H54 (cell line): ENCODE measurements at regions not wholly inside any gene's neighbourhood (a gene's known extent, or its start where the extent isn't known, plus 50 kb on each side); places are given as distances from the start of the nearest gene placed in this dataset.

Source experiments
- DNase-seq: peaks from one replicate; pipeline ENCODE4 v3.0.0; 2011; ENCODE audit warnings: low spot score, mixed read lengths; ENCODE audit not compliant: insufficient read length
- FAIRE-seq: peaks from 3 replicates; lab custom pipeline; 2011; peaks lifted over from hg19 to GRCh38; lab: Jason Lieb, UNC
- POLR2A ChIP-seq: IDR thresholded peaks from 2 replicates; pipeline ENCODE4 v1.6.1; 2011; ENCODE audit warnings: low read depth, mild to moderate bottlenecking, low read length

DNA sequence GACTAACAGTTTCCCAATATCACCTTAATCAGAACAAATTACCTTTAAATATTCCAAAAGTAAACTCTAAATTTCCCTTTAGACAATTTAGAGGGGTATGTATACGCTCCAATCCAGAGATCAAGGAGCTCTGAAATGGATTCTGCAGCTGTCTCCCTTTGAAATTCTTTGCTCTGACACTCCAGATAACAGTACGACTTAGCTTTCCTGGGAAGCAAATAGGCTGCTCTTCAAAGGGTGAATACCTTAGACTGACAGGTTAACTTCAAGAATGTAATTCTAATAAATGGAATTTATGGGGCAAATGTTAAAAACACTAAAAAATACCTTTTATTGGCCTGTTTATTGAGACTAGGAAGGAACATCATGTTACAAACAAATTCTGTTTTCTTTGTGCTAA, 357.2 kb downstream of the USP25 start:
- no peak for TF ChIP-seq POLR2A
- FAIRE-seq (no peak), DNase-seq (no peak)

DNA sequence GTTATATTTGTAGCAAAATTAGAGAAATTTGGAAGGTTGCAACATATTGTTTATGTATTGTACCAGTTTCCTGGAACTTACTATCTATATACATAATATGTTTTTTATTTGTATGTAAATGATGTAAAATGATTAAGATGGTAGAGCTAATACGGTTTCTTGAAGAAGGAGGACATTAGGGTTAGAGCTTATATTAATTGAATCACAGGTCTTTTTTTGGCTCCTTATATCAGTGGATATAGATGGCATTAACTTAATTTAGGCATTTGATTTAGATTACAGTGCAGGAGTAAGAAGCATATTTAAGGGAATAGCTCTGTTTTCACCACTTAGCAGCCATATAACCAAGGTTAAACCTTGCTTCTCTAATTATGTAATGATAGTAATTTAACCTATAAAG, 357.7 kb downstream of the USP25 start:
- no peak for TF ChIP-seq POLR2A
- FAIRE-seq (no peak), DNase-seq (no peak)

- no peak for TF ChIP-seq POLR2A
- FAIRE-seq, result peak; percentile 73
- DNase-seq, result no peak
Measured at GRCh38 chr21:16088056-16088455, 358.3 kb downstream of the USP25 start.

GRCh38 chr21:16095005-16095404, 365.2 kb downstream of the USP25 start:
- FAIRE-seq (no peak), DNase-seq (no peak)
- no peak for TF ChIP-seq POLR2A

DNA sequence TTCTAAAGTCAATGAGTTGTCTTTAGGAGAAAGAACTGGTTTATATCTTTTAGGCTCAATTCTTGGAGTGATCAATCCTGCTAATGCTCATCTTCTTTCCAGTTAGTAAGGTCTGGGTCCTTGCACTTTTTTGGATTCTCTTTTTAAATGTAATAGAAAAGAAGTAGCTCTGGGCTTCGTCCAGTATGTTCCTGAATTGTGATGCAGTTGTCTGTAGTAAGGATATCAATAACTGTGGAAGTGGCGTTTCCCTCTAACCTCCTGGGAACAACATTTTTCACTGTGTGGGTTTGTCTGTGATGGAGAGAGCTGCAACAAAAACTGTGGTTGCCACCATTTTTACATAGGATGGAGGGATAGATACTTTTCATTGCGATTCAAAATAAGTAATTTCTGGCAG, 367.2 kb downstream of the USP25 start:
- FAIRE-seq (no peak), DNase-seq (no peak)
- TF ChIP-seq POLR2A, result no peak

DNA sequence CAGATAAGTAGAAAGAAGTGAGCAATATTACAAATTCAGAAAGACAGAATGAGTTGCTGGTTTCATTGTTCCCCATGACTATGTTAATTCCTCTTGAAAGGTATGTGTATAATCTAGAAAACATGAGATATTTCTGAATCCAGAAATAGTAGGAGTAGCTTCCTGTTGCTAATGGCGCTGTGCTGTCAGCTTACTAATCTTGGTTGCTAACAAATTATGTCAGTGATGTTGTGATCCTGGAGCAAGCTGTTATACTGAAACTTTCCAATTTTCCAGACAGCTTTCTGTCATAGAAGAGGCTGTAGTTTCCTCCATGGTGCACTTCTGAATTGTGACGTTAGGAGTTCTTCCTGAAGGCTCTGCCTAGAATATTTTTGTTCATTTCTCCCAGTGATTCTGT, 372.3 kb downstream of the USP25 start:
- FAIRE-seq (peak; percentile 62), DNase-seq (no peak)
- TF ChIP-seq POLR2A, result no peak

- DNase-seq (no peak), FAIRE-seq (peak; percentile 71)
- no peak for TF ChIP-seq POLR2A
Measured at GRCh38 chr21:16108561-16109075, 378.8 kb downstream of the USP25 start.

DNA sequence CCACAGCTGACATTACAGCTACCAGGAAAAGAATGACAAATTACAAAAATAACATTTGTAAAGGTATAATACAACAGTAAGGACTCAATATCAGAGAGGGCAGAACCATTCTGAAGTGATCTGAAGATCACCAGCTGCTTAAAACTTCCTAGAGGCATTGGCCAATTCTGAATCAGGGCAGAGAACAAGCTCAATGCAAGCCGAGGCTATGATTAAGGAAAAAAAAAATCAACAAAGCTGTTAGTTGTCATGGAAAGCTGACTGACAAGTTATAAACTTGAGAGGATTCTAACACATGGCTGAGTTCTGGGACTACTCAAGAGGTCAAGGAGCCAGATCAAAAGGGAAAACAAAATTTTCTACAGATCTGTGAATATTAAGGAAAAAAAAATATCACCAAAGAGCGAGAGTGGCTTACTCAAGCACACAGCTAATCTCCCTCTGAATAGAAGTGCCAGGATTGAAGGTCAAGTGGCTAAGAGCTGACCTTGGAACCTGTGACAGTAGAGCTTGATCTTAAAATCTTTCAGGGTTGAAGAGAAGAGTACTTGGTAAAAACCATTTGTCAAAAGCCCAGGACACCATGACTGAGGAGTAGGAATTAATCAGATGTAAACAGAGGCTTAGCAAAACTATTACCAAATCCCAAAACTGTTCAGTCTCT, 383.4 kb downstream of the USP25 start:
- no peak for TF ChIP-seq POLR2A
- DNase-seq (no peak), FAIRE-seq (no peak)

- peak; percentile 20 for FAIRE-seq
- no peak for TF ChIP-seq POLR2A
- DNase-seq, result no peak
Measured at GRCh38 chr21:16115461-16115860, 385.7 kb downstream of the USP25 start.

- FAIRE-seq (no peak), DNase-seq (no peak)
- no peak for TF ChIP-seq POLR2A
Measured at GRCh38 chr21:16116069-16116468, 386.3 kb downstream of the USP25 start.

DNA sequence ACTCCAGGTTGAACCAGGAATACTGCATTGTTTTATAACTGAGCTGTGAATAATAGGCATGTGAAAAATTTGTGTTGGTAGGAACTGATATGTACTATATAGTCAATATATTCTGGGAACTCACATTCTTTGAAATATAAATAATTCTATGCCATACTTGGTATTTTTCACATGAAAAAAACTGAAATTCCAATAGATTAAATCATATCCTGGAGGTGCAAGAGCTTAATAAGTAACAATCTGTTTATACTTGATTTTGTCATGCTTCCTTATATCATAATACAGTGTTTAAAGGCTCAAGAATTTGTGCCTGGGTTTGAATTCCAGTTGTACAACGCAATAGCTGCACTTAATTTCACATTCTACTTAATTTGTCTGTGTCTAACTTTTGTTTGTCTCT, 387.0 kb downstream of the USP25 start:
- DNase-seq, result no peak
- no peak for TF ChIP-seq POLR2A
- FAIRE-seq, result no peak

GRCh38 chr21:16117331-16117730, 387.5 kb downstream of the USP25 start:
- FAIRE-seq (no peak), DNase-seq (no peak)
- TF ChIP-seq POLR2A, result no peak

DNA sequence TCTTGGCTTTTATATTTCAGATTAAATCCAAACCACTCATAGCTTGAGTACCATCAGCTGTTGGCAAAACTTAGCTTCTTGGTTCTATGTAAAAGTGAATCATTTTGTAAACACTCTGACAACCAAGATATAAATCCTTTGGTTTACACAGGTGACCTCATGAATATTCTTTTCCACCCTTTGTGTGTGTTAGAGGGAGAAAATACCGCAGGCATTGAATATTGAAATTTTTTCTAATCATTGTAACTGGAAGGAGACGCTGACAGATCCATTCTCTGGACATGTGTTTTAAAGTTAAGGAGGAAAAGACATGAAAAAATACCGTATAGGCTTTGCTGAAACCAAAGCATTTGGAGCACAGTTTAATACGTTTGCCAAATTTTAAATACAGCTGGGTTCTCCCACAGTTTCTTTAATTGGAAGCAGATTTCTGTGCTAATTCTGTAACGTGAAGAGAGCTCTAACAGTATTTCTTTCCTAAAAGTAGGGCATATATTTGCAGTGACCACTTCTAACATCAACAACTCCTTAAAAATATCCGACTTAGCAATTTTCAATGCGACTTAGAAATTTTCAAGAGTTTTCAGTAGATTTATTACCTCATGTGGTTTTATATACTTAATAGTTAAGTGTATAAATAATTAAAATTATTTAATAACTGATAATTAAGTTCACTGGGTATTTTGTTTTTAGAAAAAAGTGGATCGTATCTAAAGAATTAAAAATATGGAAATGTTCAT, 388.2 kb downstream of the USP25 start:
- FAIRE-seq (no peak), DNase-seq (no peak)
- no peak for TF ChIP-seq POLR2A

- no peak for DNase-seq
- FAIRE-seq, result peak; percentile 89
- TF ChIP-seq POLR2A, result no peak
Measured at GRCh38 chr21:16124378-16125138, 394.8 kb downstream of the USP25 start.
